Mesodermal cell (in vitro differentiated cells): ENCODE measurements at regions not wholly inside any gene's neighbourhood (a gene's known extent, or its start where the extent isn't known, plus 50 kb on each side); places are given as distances from the start of the nearest gene placed in this dataset.

Experiments used
- H3K27ac ChIP-seq: 2 replicates; pipeline ENCODE4 v1.7.0; 2013; ENCODE audit warnings: mild to moderate bottlenecking, low read depth, low read length, moderate library complexity; ENCODE audit not compliant: severe bottlenecking
- H3K36me3 ChIP-seq: 2 replicates; pipeline ENCODE4 v1.7.1; 2013; ENCODE audit warnings: mild to moderate bottlenecking, low read length, moderate library complexity; ENCODE audit not compliant: control insufficient read depth, insufficient read depth
- H3K4me1 ChIP-seq: one replicate; pipeline ENCODE4 v1.7.1; 2013; ENCODE audit warnings: mild to moderate bottlenecking, low read length; ENCODE audit not compliant: insufficient read depth, control insufficient read depth, poor library complexity, severe bottlenecking
- H3K4me3 ChIP-seq: 2 replicates; pipeline ENCODE4 v1.7.0; 2013; ENCODE audit warnings: low read length, control low read depth, mild to moderate bottlenecking; ENCODE audit not compliant: insufficient read depth, poor library complexity, severe bottlenecking; ENCODE audit errors: extremely low read depth
- H3K9me3 ChIP-seq: 2 replicates; pipeline ENCODE4 v1.7.1; 2013; ENCODE audit warnings: mild to moderate bottlenecking, low read length, moderate library complexity; ENCODE audit not compliant: control insufficient read depth
- WGBS, 2 experiments: methylation state at CpG; one replicate each; pipeline ENCODE4 v1.1.5; 2013; ENCODE audit warnings: missing lambda C conversion rate in 2 of 2; ENCODE audit not compliant: insufficient coverage in 2 of 2; 5-methylcytosine and 5-hydroxymethylcytosine counted together

DNA sequence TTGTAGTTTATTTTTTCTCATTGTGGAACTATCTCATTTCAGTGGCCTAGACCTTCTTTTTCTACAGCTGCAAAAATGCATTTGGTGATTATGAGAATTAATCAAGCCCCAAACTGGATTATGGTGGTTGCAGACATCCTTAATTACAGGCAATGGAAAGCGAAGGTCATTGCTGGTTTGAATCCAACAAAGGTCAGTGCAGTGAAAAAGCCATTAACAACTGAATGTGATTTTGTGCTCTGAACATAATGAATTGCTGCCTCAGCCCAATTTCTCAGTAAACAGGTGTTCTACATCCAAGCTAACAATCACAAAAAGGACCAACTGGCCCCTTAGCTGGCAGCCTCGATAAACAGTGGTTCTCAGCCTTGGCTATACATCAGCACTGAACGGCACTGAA is 260.1 kb upstream of the DPPA4 start:
- Histone ChIP-seq H3K4me3 (no peak overlapping the region), H3K36me3 (no peaks in the 10 kb centered on the region), H3K9me3 (no peaks in the 10 kb centered on the region), H3K4me1 (no peaks in the 10 kb centered on the region), H3K27ac (no peak overlapping the region)
- 57 to 61% methylated on average over 3 of the region's 3 CpGs for WGBS, 2 experiments

DNA sequence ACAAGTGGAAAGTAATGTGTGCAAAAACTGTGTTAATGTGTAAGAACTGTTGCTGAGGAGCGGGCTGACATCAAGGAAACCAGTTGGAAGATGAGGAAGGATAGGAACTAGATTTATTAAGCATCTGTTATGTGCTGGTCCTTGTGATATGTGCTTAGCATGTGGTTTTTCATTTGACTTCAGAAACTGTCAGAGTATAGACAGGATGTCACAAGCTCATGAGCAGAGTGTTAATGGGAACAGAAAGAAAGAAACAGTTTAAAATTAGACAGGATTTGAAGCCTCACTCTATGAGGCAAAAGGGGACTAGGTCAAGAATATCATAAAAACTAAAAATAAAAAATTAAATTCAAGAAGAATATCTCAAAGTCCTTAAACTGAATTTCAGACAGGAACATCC is 270.6 kb upstream of the DPPA4 start:
- 87 to 94% methylated on average over 1 of the region's 1 CpG for WGBS, 2 experiments
- no peaks in the 10 kb centered on the region for H3K4me1 ChIP-seq
- no peaks in the 10 kb centered on the region for H3K36me3 ChIP-seq
- H3K27ac ChIP-seq = no peak overlapping the region
- no peak overlapping the region for H3K4me3 ChIP-seq
- no peaks in the 10 kb centered on the region for H3K9me3 ChIP-seq

DNA sequence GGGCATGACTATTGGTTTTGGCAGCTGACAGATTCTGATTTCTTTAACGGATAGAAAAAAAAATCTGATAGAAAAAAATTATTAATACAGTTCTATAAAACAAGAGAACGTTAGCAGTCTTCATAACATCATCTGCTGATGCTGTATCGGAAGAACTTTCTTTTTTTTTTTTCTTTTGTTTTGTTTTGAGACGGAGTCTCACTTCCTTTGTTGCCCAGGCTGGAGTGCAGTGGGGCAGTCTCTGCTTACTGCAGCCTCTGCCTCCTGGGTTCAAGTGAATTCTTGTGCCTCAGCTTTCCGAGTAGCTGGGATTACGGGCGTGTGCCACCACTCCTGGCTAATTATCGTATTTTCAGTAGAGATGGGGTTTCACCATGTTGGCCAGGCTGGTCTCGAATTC is 271.2 kb upstream of the DPPA4 start:
- Histone ChIP-seq H3K36me3 (no peaks in the 10 kb centered on the region), H3K4me3 (no peak overlapping the region), H3K27ac (no peak overlapping the region), H3K4me1 (no peaks in the 10 kb centered on the region), H3K9me3 (no peaks in the 10 kb centered on the region)
- WGBS, 2 experiments = 83 to 89% methylated on average over 6 to 8 of the region's 9 CpGs

DNA sequence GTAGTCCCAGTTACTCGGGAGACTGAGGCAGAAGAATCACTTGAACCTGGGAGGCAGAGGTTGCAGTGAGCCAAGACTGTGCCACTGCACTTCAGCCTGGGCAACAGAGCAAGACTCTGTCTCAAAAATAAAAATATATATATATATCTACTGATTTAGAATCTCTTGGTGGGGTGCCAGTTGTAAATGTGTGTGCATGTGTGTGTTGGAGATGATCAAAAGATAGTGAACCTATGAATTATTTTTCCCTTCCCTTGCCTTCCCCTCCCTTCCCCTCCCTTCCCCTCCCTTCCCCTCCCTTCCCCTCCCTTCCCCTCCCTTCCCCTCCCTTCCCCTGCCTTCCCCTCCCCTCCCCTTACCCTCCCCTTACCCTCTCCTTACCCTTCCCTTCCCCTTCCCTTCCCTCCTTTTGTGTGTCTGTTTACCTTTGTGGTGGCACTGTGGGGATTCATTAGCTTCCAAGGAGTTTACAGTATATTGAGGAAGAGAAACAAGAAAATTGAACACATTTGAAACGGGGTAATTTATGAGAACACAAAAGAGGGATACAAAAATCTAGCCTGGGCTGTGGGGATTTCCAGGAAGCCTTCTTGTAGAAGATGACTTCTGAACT is 281.5 kb upstream of the DPPA4 start:
- H3K4me1 ChIP-seq = no peaks in the 10 kb centered on the region
- no peaks in the 10 kb centered on the region for H3K36me3 ChIP-seq
- H3K4me3 ChIP-seq = no peak overlapping the region
- 67 to 83% methylated on average over 1 of the region's 2 CpGs for WGBS, 2 experiments
- H3K9me3 ChIP-seq = no peaks in the 10 kb centered on the region
- no peak overlapping the region for H3K27ac ChIP-seq

DNA sequence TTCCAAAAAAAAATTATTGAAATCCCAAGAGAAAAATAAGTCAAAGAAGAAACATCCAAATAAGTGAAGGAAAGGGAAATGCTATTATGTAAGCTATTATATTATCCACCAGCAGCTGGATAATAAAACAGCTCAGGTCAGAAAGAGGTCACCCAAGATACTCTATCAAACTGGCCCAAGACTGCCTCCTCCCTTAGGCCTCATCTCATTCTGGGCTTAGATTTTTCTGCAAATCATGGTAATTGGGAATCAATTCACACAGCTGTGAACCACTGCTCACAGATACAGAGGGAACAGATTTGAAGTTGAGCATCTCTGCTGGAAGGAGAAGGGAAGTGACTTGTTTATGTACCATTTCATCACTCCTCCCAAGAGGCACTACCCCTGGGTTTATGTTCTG is 294.6 kb upstream of the DPPA4 start:
- H3K36me3 ChIP-seq = no peaks in the 10 kb centered on the region
- no peak overlapping the region for H3K4me3 ChIP-seq
- no peaks in the 10 kb centered on the region for H3K9me3 ChIP-seq
- no peaks in the 10 kb centered on the region for H3K4me1 ChIP-seq
- no peak overlapping the region for H3K27ac ChIP-seq

DNA sequence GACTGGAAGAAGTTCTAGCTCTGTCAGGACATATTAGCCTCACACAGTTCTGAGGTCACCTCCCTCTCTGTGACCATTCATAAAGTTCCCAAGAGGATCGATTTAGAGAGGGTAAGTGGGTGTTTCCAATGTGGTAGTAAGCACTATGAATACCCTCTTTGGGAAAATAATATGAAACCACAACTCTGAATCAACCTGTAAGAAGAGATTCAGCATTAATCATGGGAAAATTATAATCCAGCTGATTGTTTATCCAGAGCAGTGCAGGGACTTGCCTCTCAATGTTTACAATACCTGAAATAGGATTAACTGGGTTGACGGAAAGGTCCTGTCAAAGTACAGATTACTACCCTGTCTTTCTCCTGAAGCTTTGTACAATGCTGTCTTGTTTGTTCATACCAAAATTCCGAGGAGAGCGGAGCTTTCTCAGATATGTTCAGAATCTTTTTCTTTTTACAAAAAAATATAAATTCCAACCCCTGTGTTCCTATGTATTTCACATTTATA is 302.9 kb upstream of the DPPA4 start:
- WGBS, 2 experiments = 100% methylated on average over 1 of the region's 4 CpGs
- no peaks in the 10 kb centered on the region for H3K36me3 ChIP-seq
- no peaks in the 10 kb centered on the region for H3K9me3 ChIP-seq
- H3K27ac ChIP-seq = no peak overlapping the region
- H3K4me1 ChIP-seq = no peaks in the 10 kb centered on the region
- no peak overlapping the region for H3K4me3 ChIP-seq

DNA sequence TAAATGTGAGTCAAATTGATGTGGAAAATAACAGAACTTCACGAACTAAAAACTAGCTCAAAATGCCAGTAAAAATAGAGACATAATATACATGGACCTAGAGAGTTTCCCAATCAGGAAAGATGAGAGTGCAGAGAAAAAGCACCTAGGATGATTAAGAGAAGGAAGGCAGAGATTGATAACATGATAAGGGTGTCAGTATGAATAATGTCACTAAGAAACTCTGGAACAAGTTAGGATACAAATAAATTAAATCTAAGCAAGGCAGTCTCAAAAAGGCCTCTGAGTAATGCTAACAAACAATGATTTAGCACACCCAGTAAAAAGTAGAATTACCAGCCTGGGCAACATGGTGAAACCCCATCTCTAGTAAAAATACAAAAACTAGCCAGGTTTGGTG is 304.7 kb upstream of the DPPA4 start:
- H3K4me3 ChIP-seq = no peak overlapping the region
- no peaks in the 10 kb centered on the region for H3K4me1 ChIP-seq
- no peak overlapping the region for H3K27ac ChIP-seq
- no peaks in the 10 kb centered on the region for H3K9me3 ChIP-seq
- WGBS, 2 experiments = no CpG with 5 or more reads among the region's 1 CpG
- no peaks in the 10 kb centered on the region for H3K36me3 ChIP-seq

DNA sequence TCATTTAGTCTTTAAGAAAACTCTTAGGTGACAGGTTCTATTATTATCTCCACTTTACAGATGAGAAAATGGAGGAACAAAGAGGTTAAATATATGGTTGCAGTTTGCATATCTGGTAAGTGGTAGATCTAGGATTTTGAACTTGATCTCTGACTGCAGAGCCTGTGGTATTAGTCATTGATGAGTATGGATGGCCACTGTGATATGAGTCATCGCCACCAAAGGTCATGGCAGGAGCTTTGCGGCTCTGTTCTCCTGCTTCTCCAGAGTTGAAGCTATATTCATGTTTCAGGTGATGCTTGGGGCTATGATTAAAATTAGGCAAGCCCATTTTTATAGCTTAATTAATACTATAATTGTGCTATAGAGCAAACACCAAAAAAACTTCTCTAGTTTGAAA is 306.2 kb upstream of the DPPA4 start:
- Histone ChIP-seq H3K4me1 (no peaks in the 10 kb centered on the region), H3K9me3 (no peaks in the 10 kb centered on the region), H3K4me3 (no peak overlapping the region), H3K27ac (no peak overlapping the region), H3K36me3 (no peaks in the 10 kb centered on the region)
- WGBS, 2 experiments = 43 to 50% methylated on average over 2 of the region's 2 CpGs

DNA sequence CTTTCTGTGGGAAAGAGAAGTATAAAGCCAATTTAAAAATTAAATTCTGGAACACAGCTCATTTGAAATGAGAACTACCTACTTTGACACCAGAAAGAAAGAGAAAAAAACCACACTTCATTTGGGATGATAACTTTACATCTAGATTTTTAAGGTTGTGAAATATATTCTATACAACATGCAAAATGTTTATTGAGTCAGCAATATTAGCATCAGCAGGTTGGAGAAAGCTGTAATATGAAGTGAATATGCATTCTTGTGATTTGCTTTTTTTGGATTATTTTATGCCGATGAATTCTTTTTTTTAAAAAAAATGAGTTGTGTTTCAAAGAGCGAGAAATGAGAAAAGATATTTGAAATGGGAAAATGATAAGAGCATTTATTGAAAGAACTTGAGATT is 307.0 kb upstream of the DPPA4 start:
- WGBS, 2 experiments = 81 to 89% methylated on average over 2 of the region's 2 CpGs
- Histone ChIP-seq H3K4me1 (no peaks in the 10 kb centered on the region), H3K9me3 (no peaks in the 10 kb centered on the region)

DNA sequence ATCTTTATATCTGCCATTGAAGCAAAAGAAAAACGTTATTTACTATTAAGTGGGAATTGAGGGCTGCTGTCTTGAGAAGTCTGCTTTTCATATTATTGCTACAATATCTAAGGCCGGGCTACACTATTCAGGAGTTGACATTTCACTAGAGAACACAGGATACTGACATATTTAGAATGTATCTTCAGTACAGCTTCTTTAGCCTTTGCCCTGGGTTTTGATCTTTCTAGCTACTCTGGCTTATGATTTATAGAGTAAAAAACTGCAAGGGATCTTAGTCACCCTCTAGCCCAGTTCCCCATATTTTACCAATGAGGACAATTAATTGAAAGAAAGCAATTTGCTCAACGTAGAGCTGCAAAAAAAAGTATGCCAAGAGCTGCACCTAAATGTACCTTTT is 307.4 kb upstream of the DPPA4 start:
- H3K4me3 ChIP-seq = no peak overlapping the region
- no peaks in the 10 kb centered on the region for H3K36me3 ChIP-seq

More for the DNA sequence above, 307.0 kb upstream of the DPPA4 start:
- Histone ChIP-seq H3K4me3 (no peak overlapping the region), H3K36me3 (no peaks in the 10 kb centered on the region), H3K27ac (no peak overlapping the region)

DNA sequence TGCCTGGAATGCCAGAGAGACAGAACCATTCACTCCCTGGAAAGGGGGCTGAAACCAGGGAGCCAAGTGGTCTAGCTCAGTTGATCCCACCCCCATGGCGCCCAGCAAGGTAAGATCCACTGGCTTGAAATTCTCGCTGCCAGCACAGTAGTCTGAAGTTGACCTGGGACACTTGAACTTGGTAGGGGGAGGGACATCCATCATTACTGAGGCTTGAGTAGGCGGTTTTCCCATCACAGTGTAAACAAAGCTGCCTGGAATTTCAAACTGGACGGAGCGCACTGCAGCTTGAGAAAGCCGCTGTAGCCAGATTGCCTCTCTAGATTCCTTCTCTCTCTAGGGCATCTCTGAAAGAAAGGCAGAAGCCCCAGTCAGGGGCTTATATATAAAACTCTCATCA is 310.7 kb upstream of the DPPA4 start:
- no peaks in the 10 kb centered on the region for H3K4me1 ChIP-seq
- H3K36me3 ChIP-seq = no peaks in the 10 kb centered on the region
- 91 to 98% methylated on average over 5 to 6 of the region's 6 CpGs for WGBS, 2 experiments

More for the DNA sequence above, 307.4 kb upstream of the DPPA4 start:
- 100% methylated on average over 1 of the region's 3 CpGs; no CpG with 5 or more reads in 1 of the 2 experiments for WGBS, 2 experiments
- Histone ChIP-seq H3K9me3 (no peaks in the 10 kb centered on the region), H3K4me1 (no peaks in the 10 kb centered on the region), H3K27ac (no peak overlapping the region)

More for the DNA sequence above, 310.7 kb upstream of the DPPA4 start:
- H3K4me3 ChIP-seq = no peak overlapping the region
- H3K27ac ChIP-seq = no peak overlapping the region
- H3K9me3 ChIP-seq = no peaks in the 10 kb centered on the region
